Lower leg skin (tissue), 4 donors: ENCODE measurements at regions not wholly inside any gene's neighbourhood (a gene's known extent, or its start where the extent isn't known, plus 50 kb on each side); places are given as distances from the start of the nearest gene placed in this dataset.

Experiments
- DNase-seq, 2 donors: peaks; one replicate each; pipeline ENCODE4 v3.0.0-alpha.2; 2019; ENCODE audit warnings: low spot score in 2 of 2
- H3K4me3 ChIP-seq: fragments of 200-600 bp; sonication (generic); 2 replicates; pipeline ENCODE4 v1.5.1; 2017; ENCODE audit warnings: mild to moderate bottlenecking, low read depth; ENCODE audit not compliant: poor library complexity, severe bottlenecking
- CTCF ChIP-seq, 3 donors: fragments of 450-650 bp; IDR thresholded peaks; one replicate each; pipeline ENCODE4 v1.5.1; 2016; ENCODE audit warnings: antibody characterized with exemption in 3 of 3, mild to moderate bottlenecking in 3 of 3, moderate library complexity in 2 of 3
- POLR2A ChIP-seq, 2 donors: fragments of 450-650 bp; IDR thresholded peaks; one replicate each; pipeline ENCODE4 v1.6.1; 2016 to 2017; ENCODE audit warnings: antibody characterized with exemption in 2 of 2, mild to moderate bottlenecking in 1 of 2, moderate library complexity in 1 of 2
- WGBS, 2 donors: methylation state at CpG; one replicate each; pipeline ENCODE4 v1.1.5; 2018; 5-methylcytosine and 5-hydroxymethylcytosine counted together
- intact Hi-C: fragments of 100-400 bp; cut with DNase I; formaldehyde crosslinking; loops from one replicate; pipeline ENCODE4 v1.15.0; 2023; ENCODE audit warnings: low total_unique reads

DNA sequence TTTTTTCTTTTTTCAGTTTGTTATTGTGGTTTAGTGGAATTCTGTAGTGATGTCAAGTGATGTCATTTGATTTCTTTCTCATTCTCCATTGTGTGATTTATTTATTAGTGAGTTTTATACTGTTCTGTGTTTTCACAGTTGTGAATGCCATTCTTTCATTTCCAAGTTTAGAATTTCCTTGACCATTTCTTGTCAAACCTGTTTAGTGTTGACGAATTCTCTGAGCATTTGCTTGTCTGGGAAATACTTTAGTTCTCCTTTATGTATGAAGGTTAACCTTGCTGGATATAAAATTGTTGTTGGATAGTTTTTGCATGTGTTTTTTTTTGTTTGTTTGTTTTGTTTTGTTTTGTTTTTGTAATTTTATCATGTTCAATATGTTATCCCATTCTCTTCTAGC is 633.6 kb upstream of the FAT3 start:
- DNase-seq: no peak
- intact Hi-C loops: no loop called here
- no peak for TF ChIP-seq CTCF (IDR thresholded peaks at IDR 0.05)
- no peak for TF ChIP-seq POLR2A (IDR thresholded peaks at IDR 0.05)
- 57 to 67% methylated on average over 1 of the region's 1 CpG for WGBS, 2 donors
- no peak overlapping the region for H3K4me3 ChIP-seq

- no peak overlapping the region for H3K4me3 ChIP-seq
- DNase-seq: no peak
- intact Hi-C loops: no loop called here
- 67 to 78% methylated on average over 3 of the region's 3 CpGs for WGBS, 2 donors
- TF ChIP-seq CTCF (IDR thresholded peaks at IDR 0.05) (no peak), POLR2A (IDR thresholded peaks at IDR 0.05) (no peak)
Observed at GRCh38 chr11:91587131-91587530, 637.5 kb upstream of the FAT3 start.

DNA sequence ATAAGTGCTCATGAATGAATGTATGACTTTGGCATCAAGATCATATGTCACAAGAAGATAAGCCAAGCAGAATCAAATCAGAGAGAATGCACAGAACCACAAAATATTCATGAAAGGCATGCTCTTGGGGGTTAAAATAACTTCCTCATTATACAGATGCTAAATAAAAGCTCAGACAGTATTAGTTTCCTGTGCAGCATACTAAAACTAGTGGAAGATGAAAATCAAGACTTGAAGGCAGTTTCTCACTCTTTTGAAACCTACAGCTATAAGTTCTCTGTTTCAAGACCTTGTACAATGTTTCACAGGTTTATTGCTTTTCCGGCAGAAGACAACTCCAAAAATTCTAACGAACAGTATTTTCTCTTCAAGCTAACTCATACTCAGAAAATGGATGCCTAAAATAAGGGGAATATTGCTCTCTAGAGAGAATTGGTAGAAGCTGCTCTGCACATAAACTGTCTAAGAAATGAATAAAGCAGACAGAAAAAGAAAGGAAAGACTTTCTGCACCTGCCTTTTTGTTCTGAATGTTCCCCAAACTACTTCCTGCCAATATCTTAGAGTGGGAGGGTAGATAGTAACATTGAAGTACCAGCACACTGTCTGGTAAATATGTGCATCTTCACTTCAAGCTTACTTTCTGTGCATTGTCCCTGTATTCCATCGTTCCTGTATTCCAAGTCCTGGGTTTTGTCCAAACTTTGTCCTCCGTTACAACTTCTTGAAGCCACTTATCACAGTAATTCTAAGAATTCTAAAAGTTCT is 639.4 kb upstream of the FAT3 start:
- no peak overlapping the region for H3K4me3 ChIP-seq
- WGBS, 2 donors: 76 to 85% methylated on average over 4 of the region's 4 CpGs
- TF ChIP-seq POLR2A (IDR thresholded peaks at IDR 0.05) (no peak), CTCF (IDR thresholded peaks at IDR 0.05) (no peak)
- no peak for DNase-seq
- intact Hi-C loops: no loop called here

DNA sequence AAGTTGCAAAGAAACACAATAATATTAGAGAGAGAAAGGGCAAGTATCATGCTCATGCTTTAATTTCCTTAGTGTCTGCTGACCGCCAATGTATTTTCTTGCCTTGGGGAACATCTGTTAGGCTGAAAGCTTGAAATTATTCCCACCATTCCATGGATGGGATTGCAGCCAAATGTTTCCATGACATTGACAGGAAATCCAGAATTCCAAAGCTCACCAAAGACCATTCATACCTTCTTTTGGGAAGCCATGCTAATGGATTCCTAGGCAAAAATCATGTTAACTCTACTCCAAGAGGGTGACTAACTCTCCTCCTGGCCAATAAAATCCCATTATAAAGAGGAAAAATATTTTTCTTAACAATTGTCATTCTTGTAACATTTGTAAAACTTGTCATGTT is 661.4 kb upstream of the FAT3 start:
- no peak overlapping the region for H3K4me3 ChIP-seq
- intact Hi-C loops: no loop called here
- WGBS, 2 donors: 63 to 78% methylated on average over 1 of the region's 1 CpG
- TF ChIP-seq CTCF (IDR thresholded peaks at IDR 0.05) (no peak), POLR2A (IDR thresholded peaks at IDR 0.05) (no peak)
- no peak for DNase-seq

- no peak overlapping the region for H3K4me3 ChIP-seq
- 93 to 94% methylated on average over 2 of the region's 2 CpGs for WGBS, 2 donors
- intact Hi-C loops: no loop called here
- no peak for TF ChIP-seq POLR2A (IDR thresholded peaks at IDR 0.05)
- TF ChIP-seq CTCF (IDR thresholded peaks at IDR 0.05): no peak
- no peak for DNase-seq
Observed at GRCh38 chr11:91560434-91560833, 664.2 kb upstream of the FAT3 start.

DNA sequence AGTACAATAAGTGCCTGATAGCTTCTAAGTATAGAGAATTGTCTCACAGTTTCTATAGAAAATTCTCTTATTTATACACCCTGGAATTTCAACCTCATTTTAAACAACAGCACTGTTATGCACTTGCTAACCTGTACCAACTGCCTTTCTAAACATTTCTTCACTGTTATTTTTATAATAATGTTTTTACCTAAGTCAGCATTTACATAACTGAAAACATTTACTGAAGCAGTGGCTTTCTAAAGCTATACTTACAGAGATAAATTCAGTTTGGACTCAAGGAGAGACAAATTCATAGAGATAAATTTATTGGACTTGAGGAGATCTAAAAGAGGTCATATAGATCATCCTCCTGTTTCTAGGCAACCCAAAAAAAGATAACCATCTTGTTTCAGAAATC is 686.6 kb upstream of the FAT3 start:
- no peak overlapping the region for H3K4me3 ChIP-seq
- TF ChIP-seq CTCF (IDR thresholded peaks at IDR 0.05): no peak
- TF ChIP-seq POLR2A (IDR thresholded peaks at IDR 0.05): no peak
- intact Hi-C loops: no loop called here
- no peak for DNase-seq
